NCI-H128 (cell line): ENCODE measurements at regions not wholly inside any gene's neighbourhood (a gene's known extent, or its start where the extent isn't known, plus 50 kb on each side); places are given as distances from the start of the nearest gene placed in this dataset.
A peak's percentile ranks its signal among the peaks of the same experiment; 100 is the strongest.
"Not testable (repeated sequence)": the region's sequence is repeated elsewhere in the genome, so short reads cannot be mapped to it uniquely, and the experiment has no call there.

Experiments used
- DNase-seq: peaks from one replicate; lab custom pipeline; 2025; ENCODE audit not compliant: unreplicated experiment; lab: John Stamatoyannopoulos, UW

GRCh38 chr7:65317372-65317771, 56.3 kb upstream of the ZNF92 start:
- DNase-seq, result no peak

GRCh38 chr7:65310761-65311160, 62.9 kb upstream of the ZNF92 start:
- no peak for DNase-seq

- no peak for DNase-seq
Observed at GRCh38 chr7:65308300-65308678, 65.4 kb upstream of the ZNF92 start.

GRCh38 chr7:65307651-65308299, 65.9 kb upstream of the ZNF92 start:
- DNase-seq, result no peak

- no peak for DNase-seq
Observed at GRCh38 chr7:65304175-65304574, 69.5 kb upstream of the ZNF92 start.

- no peak for DNase-seq
Observed at GRCh38 chr7:65302883-65303282, 70.8 kb upstream of the ZNF92 start.

- DNase-seq, result no peak
Observed at GRCh38 chr7:65301007-65301406, 72.6 kb upstream of the ZNF92 start.

GRCh38 chr7:65295409-65295808, 78.2 kb upstream of the ZNF92 start:
- no peak for DNase-seq

- DNase-seq, result not testable (repeated sequence)
Observed at GRCh38 chr7:65290340-65290739, 83.3 kb upstream of the ZNF92 start.

- DNase-seq, result no peak
Observed at GRCh38 chr7:65287023-65287422, 86.6 kb upstream of the ZNF92 start.

- no peak for DNase-seq
Observed at GRCh38 chr7:65285906-65286864, 87.5 kb upstream of the ZNF92 start.

- DNase-seq, result not testable (repeated sequence)
Observed at GRCh38 chr7:65285241-65285640, 88.4 kb upstream of the ZNF92 start.

GRCh38 chr7:65279795-65280194, 93.9 kb upstream of the ZNF92 start:
- DNase-seq, result no peak

GRCh38 chr7:65276822-65277221, 96.8 kb upstream of the ZNF92 start:
- DNase-seq, result no peak

GRCh38 chr7:65271502-65271901, 102.2 kb upstream of the ZNF92 start:
- DNase-seq, result not testable (repeated sequence)

- DNase-seq, result peak; percentile 85
Observed at GRCh38 chr7:65269150-65269856, 104.4 kb upstream of the ZNF92 start.

GRCh38 chr7:65268782-65269149, 104.9 kb upstream of the ZNF92 start:
- no peak for DNase-seq

- DNase-seq, result no peak
Observed at GRCh38 chr7:65265933-65266519, 107.6 kb upstream of the ZNF92 start.

- DNase-seq, result no peak
Observed at GRCh38 chr7:65264258-65264657, 109.4 kb upstream of the ZNF92 start.

- not testable (repeated sequence) for DNase-seq
Observed at GRCh38 chr7:65260673-65261072, 113.0 kb upstream of the ZNF92 start.

GRCh38 chr7:65259864-65260525, 113.7 kb upstream of the ZNF92 start:
- not testable (repeated sequence) for DNase-seq
